OCI-LY7 (cell line): ENCODE measurements at regions not wholly inside any gene's neighbourhood (a gene's known extent, or its start where the extent isn't known, plus 50 kb on each side); places are given as distances from the start of the nearest gene placed in this dataset.

Source experiments
- BruUV-seq: library from RNA; stranded (reverse); fragments of 400-500 nt; replicated peaks from 2 replicates; lab custom pipeline; 2021; lab: Mats Ljungman, UMichigan
- CTCF ChIA-PET: fragments of 300-600 bp; sonication (Branson Sonifier 250); formaldehyde crosslinking; loops from one replicate; lab custom pipeline; 2022; ENCODE audit warnings: antibody characterized with exemption; ENCODE audit not compliant: unreplicated experiment; lab: Charles Lee
- POLR2A ChIA-PET: fragments of 300-600 bp; sonication (Branson Sonifier 250); formaldehyde crosslinking; loops from one replicate; lab custom pipeline; 2022; ENCODE audit warnings: antibody characterized with exemption; lab: Charles Lee
- DNase-seq: peaks from one replicate; pipeline ENCODE4 v3.0.0-alpha.2; 2015; ENCODE audit warnings: low spot score
- H2AFZ ChIP-seq: fragments of 200-600 bp; sonication (generic), shearing (Covaris generic); 2 replicates; pipeline ENCODE4 v1.6.1; 2014; ENCODE audit warnings: mild to moderate bottlenecking, antibody characterized with exemption, low read length, moderate library complexity
- H3K27ac ChIP-seq: fragments of 200-600 bp; sonication (generic); 2 replicates; pipeline ENCODE4 v1.5.1; 2014; ENCODE audit warnings: mixed run types, low read depth, mild to moderate bottlenecking, moderate library complexity, low read length, inconsistent platforms; ENCODE audit not compliant: poor library complexity, severe bottlenecking
- H3K36me3 ChIP-seq: fragments of 200-600 bp; sonication (generic); 2 replicates; pipeline ENCODE4 v1.6.1; 2014; ENCODE audit warnings: mild to moderate bottlenecking, antibody characterized with exemption, low read length, moderate library complexity, mixed read lengths; ENCODE audit not compliant: insufficient read depth
- H3K4me1 ChIP-seq: fragments of 200-600 bp; sonication (generic); 2 replicates; pipeline ENCODE4 v1.5.1; 2014; ENCODE audit warnings: mild to moderate bottlenecking, low read length; ENCODE audit not compliant: insufficient read depth, poor library complexity, severe bottlenecking
- H3K4me2 ChIP-seq: fragments of 200-600 bp; sonication (generic); 2 replicates; pipeline ENCODE4 v1.6.1; 2014; ENCODE audit warnings: mild to moderate bottlenecking, low read length
- H3K4me3 ChIP-seq: fragments of 200-600 bp; sonication (generic); 2 replicates; pipeline ENCODE4 v1.5.1; 2014; ENCODE audit warnings: mild to moderate bottlenecking, low read depth, low read length; ENCODE audit not compliant: poor library complexity, severe bottlenecking
- H3K79me2 ChIP-seq: fragments of 200-600 bp; sonication (generic); 2 replicates; pipeline ENCODE4 v1.6.1; 2016; ENCODE audit warnings: low read depth, mild to moderate bottlenecking, low read length, moderate library complexity, mixed read lengths; ENCODE audit not compliant: insufficient read depth
- H3K9me2 ChIP-seq: fragments of 200-600 bp; sonication (generic); 2 replicates; pipeline ENCODE4 v1.6.1; 2016; ENCODE audit warnings: mild to moderate bottlenecking, low read length, mixed read lengths; ENCODE audit not compliant: insufficient read depth
- H3K9me3 ChIP-seq: fragments of 200-600 bp; sonication (generic); 2 replicates; pipeline ENCODE4 v1.6.1; 2014; ENCODE audit warnings: mild to moderate bottlenecking, mixed run types, low read length, mixed read lengths
- H4K20me1 ChIP-seq: fragments of 200-600 bp; sonication (generic); 2 replicates; pipeline ENCODE4 v1.6.1; 2014; ENCODE audit warnings: mild to moderate bottlenecking, antibody characterized with exemption, low read length, moderate library complexity, mixed read lengths; ENCODE audit not compliant: insufficient read depth
- EZH2phosphoT487 ChIP-seq: fragments of 200-600 bp; sonication (generic); IDR thresholded peaks from 2 replicates; pipeline ENCODE4 v1.6.1; 2018; ENCODE audit warnings: low read depth, borderline replicate concordance, mild to moderate bottlenecking, mixed run types, antibody characterized with exemption, low read length, moderate library complexity, mixed read lengths
- intact Hi-C: fragments of 100-400 bp; cut with micrococcal nuclease; formaldehyde crosslinking; loops from one replicate; pipeline ENCODE4 v1.10.0; 2022; ENCODE audit not compliant: unreplicated experiment
- TF ChIP-seq, protein P1 (sequence below): fragments of 200-600 bp; sonication (generic); conservative IDR thresholded peaks from 2 replicates; pipeline ENCODE4 v1.5.1; 2014; ENCODE audit warnings: mild to moderate bottlenecking, antibody characterized with exemption, low read length, moderate library complexity, mixed read lengths

DNA sequence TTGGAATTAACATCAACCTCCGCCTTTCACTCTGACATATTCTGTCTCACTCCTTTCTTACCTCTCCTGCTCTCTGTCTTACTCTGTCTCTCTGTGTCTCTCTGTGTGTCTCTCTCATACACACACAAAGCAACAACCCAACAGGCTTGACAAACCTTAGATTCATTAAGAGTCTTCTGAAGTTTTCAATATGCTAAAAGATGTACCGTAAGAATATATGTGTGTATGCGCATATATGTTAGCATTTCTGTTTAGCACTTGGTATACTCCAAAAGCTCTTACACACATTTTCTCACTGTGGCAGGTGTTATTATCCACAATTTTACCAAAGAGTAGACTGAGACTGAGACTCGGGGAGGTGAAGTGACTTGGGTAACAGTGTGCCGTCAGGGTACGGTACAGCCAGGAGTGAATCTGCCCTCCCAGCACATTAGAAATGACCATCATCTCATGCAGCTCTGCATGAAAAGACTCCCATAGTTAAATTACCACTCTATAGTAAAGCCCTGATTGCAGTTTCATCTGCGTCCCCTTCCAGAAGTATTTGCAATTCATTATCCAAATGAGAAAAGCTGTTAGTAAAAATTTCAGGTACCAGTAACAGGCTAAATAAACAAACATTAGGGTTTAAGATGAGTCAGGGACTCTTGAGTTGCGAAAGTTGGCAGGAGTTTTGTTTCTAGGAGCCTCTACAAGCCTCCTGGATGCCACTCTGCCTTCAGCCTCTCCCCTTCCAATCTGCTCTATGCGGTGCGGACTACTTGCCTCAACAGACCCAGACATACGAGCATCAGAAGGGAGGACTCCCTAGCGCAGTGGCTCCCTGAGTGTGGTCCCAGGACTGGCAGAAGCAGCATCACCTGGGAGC, 195.2 kb upstream of the TMEM45B start:
- Histone ChIP-seq H3K9me3 (no peaks in the 10 kb centered on the region), H3K79me2 (no peaks in the 10 kb centered on the region), H2AFZ (no peak overlapping the region), H3K27ac (no peak overlapping the region), H3K9me2 (no peaks in the 10 kb centered on the region), H3K4me1 (no peaks in the 10 kb centered on the region), H4K20me1 (no peaks in the 10 kb centered on the region), H3K36me3 (no peaks in the 10 kb centered on the region), H3K4me3 (no peak overlapping the region), H3K4me2 (no peak overlapping the region)
- ChIA-PET POLR2A (no interaction called here), CTCF (interaction anchor here (0.6 kb wide), 1 partner anchor 130 kb away, joined by 3 read pairs; no protein-coding TSS in a partner anchor)
- intact Hi-C loops = no loop called here
- DNase-seq = no peak
- BruUV-seq = no TSS peak
- TF ChIP-seq EZH2phosphoT487 = no peak
- TF ChIP-seq, protein P1, sequence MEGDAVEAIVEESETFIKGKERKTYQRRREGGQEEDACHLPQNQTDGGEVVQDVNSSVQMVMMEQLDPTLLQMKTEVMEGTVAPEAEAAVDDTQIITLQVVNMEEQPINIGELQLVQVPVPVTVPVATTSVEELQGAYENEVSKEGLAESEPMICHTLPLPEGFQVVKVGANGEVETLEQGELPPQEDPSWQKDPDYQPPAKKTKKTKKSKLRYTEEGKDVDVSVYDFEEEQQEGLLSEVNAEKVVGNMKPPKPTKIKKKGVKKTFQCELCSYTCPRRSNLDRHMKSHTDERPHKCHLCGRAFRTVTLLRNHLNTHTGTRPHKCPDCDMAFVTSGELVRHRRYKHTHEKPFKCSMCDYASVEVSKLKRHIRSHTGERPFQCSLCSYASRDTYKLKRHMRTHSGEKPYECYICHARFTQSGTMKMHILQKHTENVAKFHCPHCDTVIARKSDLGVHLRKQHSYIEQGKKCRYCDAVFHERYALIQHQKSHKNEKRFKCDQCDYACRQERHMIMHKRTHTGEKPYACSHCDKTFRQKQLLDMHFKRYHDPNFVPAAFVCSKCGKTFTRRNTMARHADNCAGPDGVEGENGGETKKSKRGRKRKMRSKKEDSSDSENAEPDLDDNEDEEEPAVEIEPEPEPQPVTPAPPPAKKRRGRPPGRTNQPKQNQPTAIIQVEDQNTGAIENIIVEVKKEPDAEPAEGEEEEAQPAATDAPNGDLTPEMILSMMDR = no peak

DNA sequence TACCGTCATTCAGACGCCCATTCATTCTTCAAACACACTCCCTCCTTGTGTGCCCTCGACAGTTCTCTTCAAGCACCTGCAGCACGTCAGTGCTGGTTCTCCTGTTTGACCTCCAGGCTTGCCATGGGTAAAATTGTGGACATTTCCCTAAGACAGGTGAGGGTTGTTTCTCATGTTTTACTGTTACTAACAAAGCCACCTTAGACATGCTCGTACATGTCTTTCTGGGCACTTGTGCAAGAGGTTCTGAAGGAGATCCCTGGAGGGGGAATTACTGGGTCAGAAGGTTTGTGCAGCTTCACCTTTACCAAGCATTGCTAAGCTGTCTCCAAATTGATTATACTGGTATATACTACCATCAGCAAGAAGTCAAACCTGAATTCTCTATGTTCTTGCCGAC, 189.7 kb upstream of the TMEM45B start:
- Histone ChIP-seq H3K9me2 (no peaks in the 10 kb centered on the region), H2AFZ (no peak overlapping the region), H3K27ac (no peak overlapping the region), H3K79me2 (no peaks in the 10 kb centered on the region), H3K9me3 (no peaks in the 10 kb centered on the region), H3K4me2 (no peak overlapping the region), H3K4me1 (no peaks in the 10 kb centered on the region), H3K4me3 (no peak overlapping the region), H3K36me3 (no peaks in the 10 kb centered on the region), H4K20me1 (no peaks in the 10 kb centered on the region)
- CTCF ChIA-PET = no interaction called here
- DNase-seq = no peak
- POLR2A ChIA-PET = interaction anchor here (0.6 to 1.1 kb wide), 3 partner anchors 13 to 644 kb away, joined by 3 read pairs; no protein-coding TSS in a partner anchor
- intact Hi-C loops = no loop called here
- TF ChIP-seq, protein P1 = no peak
- TF ChIP-seq EZH2phosphoT487 = no peak
- BruUV-seq = no TSS peak

GRCh38 chr11:129631201-129631600, 184.4 kb upstream of the TMEM45B start:
- POLR2A ChIA-PET = no interaction called here
- no peaks in the 10 kb centered on the region for H3K4me1 ChIP-seq
- H3K4me3 ChIP-seq = no peak overlapping the region
- TF ChIP-seq, protein P1 = no peak
- no peak for TF ChIP-seq EZH2phosphoT487
- H2AFZ ChIP-seq = no peak overlapping the region
- no peak for DNase-seq
- no peaks in the 10 kb centered on the region for H3K36me3 ChIP-seq
- intact Hi-C loops = no loop called here
- no peaks in the 10 kb centered on the region for H3K9me3 ChIP-seq
- H3K79me2 ChIP-seq = no peaks in the 10 kb centered on the region
- no peak overlapping the region for H3K4me2 ChIP-seq
- no peaks in the 10 kb centered on the region for H4K20me1 ChIP-seq
- CTCF ChIA-PET = no interaction called here
- H3K27ac ChIP-seq = no peak overlapping the region
- no peaks in the 10 kb centered on the region for H3K9me2 ChIP-seq
- no TSS peak for BruUV-seq
